ENCODE measurements at regions not wholly inside any gene's neighbourhood (a gene's known extent, or its start where the extent isn't known, plus 50 kb on each side); places are given as distances from the start of the nearest gene placed in this dataset.

DNA sequence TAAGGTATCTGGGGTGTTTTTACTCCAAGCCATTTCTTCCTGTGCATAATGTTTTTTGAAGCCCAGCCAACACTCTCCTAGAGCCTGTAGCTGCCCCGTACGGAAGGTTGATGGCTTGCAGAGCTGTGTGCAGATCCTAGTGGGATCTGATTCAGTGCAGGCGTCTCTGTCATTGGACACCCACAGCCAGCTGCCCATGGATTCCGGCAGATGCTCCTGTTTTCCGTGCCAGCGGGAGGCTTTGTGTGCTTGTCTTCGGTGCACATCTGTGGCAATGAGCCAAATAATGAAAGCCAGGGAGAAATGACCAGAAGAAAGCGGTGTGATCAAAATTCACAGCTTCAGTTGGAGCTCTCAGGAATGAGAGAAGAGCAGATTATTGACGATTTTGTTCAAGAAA lies 426.4 kb downstream of the TYW1 start:
- H3K27ac ChIP-seq: no peak overlapping the region
- no peaks in the 10 kb centered on the region for H3K79me2 ChIP-seq (ENCODE audit: insufficient read depth)
- no peak overlapping the region for H3K4me3 ChIP-seq
- no peak overlapping the region for H3K4me2 ChIP-seq (ENCODE audit: unreplicated experiment)
- H2AFZ ChIP-seq: no peak overlapping the region
- no peaks in the 10 kb centered on the region for H3K9me2 ChIP-seq (ENCODE audit: insufficient read depth)
- H3K9ac ChIP-seq: no peak overlapping the region
- H3K36me3 ChIP-seq (ENCODE audit: low read depth): no peaks in the 10 kb centered on the region
- no peaks in the 10 kb centered on the region for H3K9me3 ChIP-seq (ENCODE audit: low read depth)
- in situ Hi-C loops (cut with MboI): no loop called here
- no peaks in the 10 kb centered on the region for H4K20me1 ChIP-seq (ENCODE audit: insufficient read depth)
- no peaks in the 10 kb centered on the region for H3K27me3 ChIP-seq (replicated peaks; ENCODE audit: insufficient read depth)
- no peak for DNase-seq
- H3F3A ChIP-seq (ENCODE audit: insufficient read depth): no peaks in the 10 kb centered on the region
- no peaks in the 10 kb centered on the region for H3K4me1 ChIP-seq (ENCODE audit: insufficient read depth)
- no peak for TF ChIP-seq EZH2 (IDR thresholded peaks at IDR 0.05; ENCODE audit: insufficient read depth, poor library complexity, severe bottlenecking)
- no peak for TF ChIP-seq EZH2phosphoT487 (IDR thresholded peaks at IDR 0.05; ENCODE audit: insufficient read depth, low read depth)
- WGBS, 2 experiments (ENCODE audit: low coverage in 1 of 2, low lambda C conversion rate in 2 of 2, missing lambda C conversion rate in 2 of 2): 9% methylated on average over 8 of the region's 9 CpGs

DNA sequence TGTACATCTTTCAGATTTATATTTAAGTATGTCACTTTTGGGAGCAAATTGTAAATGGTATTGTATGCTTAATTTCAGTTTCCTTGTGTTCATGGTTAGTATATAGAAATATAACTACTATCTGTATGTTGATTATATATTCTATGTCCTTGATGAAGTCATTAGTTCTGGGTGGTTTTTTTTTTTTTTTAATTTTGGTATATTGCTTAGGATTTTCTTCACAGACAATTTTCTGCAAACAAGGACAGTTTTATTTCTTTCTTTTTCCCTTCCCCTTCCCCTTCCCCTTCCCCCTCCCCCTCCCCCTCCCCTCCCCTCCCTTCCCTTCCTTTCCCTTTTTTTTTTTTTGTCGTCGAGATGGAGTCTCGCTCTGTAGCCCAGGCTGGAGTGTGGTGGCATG lies 430.0 kb downstream of the TYW1 start:
- H2AFZ ChIP-seq: no peak overlapping the region
- DNase-seq: no peak
- H3K4me2 ChIP-seq (ENCODE audit: unreplicated experiment): no peak overlapping the region
- H3K36me3 ChIP-seq (ENCODE audit: low read depth): no peaks in the 10 kb centered on the region
- TF ChIP-seq EZH2 (IDR thresholded peaks at IDR 0.05; ENCODE audit: insufficient read depth, poor library complexity, severe bottlenecking): no peak
- TF ChIP-seq EZH2phosphoT487 (IDR thresholded peaks at IDR 0.05; ENCODE audit: insufficient read depth, low read depth): no peak
- H3K27ac ChIP-seq: no peak overlapping the region
- no peaks in the 10 kb centered on the region for H3K4me1 ChIP-seq (ENCODE audit: insufficient read depth)
- in situ Hi-C loops (cut with MboI): no loop called here
- no peak overlapping the region for H3K4me3 ChIP-seq
- H3K9me2 ChIP-seq (ENCODE audit: insufficient read depth): no peaks in the 10 kb centered on the region
- H3F3A ChIP-seq (ENCODE audit: insufficient read depth): no peaks in the 10 kb centered on the region
- no peaks in the 10 kb centered on the region for H3K9me3 ChIP-seq (ENCODE audit: low read depth)
- H3K79me2 ChIP-seq (ENCODE audit: insufficient read depth): no peaks in the 10 kb centered on the region
- no peak overlapping the region for H3K9ac ChIP-seq
- H4K20me1 ChIP-seq (ENCODE audit: insufficient read depth): no peaks in the 10 kb centered on the region
- no peaks in the 10 kb centered on the region for H3K27me3 ChIP-seq (replicated peaks; ENCODE audit: insufficient read depth)
- WGBS, 2 experiments (ENCODE audit: low coverage in 1 of 2, low lambda C conversion rate in 2 of 2, missing lambda C conversion rate in 2 of 2): 26 to 48% methylated on average over 3 of the region's 3 CpGs

DNA sequence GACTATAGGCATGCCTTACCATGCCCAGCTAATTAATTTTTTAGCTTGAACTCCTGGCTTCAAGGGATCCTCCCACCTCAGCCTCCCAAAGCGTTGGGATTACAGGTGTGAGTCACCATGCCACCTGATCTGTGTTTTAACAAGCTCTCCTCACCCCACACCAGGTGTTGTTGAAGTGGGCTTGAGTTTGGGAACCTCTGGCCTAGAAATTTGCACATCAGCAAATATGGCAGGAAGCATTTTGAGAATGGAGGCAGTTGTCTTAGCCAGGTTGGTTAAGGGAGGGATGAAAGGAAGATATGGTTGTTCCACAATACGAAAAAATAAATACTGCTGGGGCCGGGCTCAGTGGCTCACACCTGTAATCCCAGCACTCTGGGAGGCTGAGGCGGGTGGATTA lies 433.1 kb downstream of the TYW1 start:
- Histone ChIP-seq H3K79me2 (ENCODE audit: insufficient read depth) (no peaks in the 10 kb centered on the region), H3K4me3 (no peak overlapping the region), H3K36me3 (ENCODE audit: low read depth) (no peaks in the 10 kb centered on the region), H2AFZ (no peak overlapping the region), H3F3A (ENCODE audit: insufficient read depth) (no peaks in the 10 kb centered on the region), H3K9me3 (ENCODE audit: low read depth) (no peaks in the 10 kb centered on the region), H3K4me1 (ENCODE audit: insufficient read depth) (no peaks in the 10 kb centered on the region), H3K27me3 (replicated peaks; ENCODE audit: insufficient read depth) (no peaks in the 10 kb centered on the region), H3K27ac (no peak overlapping the region), H4K20me1 (ENCODE audit: insufficient read depth) (no peaks in the 10 kb centered on the region), H3K9ac (no peak overlapping the region), H3K9me2 (ENCODE audit: insufficient read depth) (no peaks in the 10 kb centered on the region), H3K4me2 (ENCODE audit: unreplicated experiment) (no peak overlapping the region)
- TF ChIP-seq EZH2 (IDR thresholded peaks at IDR 0.05; ENCODE audit: insufficient read depth, poor library complexity, severe bottlenecking) (no peak), EZH2phosphoT487 (IDR thresholded peaks at IDR 0.05; ENCODE audit: insufficient read depth, low read depth) (no peak)
- 27 to 40% methylated on average over 4 of the region's 4 CpGs for WGBS, 2 experiments (ENCODE audit: low coverage in 1 of 2, low lambda C conversion rate in 2 of 2, missing lambda C conversion rate in 2 of 2)
- in situ Hi-C loops (cut with MboI): no loop called here
- no peak for DNase-seq

DNA sequence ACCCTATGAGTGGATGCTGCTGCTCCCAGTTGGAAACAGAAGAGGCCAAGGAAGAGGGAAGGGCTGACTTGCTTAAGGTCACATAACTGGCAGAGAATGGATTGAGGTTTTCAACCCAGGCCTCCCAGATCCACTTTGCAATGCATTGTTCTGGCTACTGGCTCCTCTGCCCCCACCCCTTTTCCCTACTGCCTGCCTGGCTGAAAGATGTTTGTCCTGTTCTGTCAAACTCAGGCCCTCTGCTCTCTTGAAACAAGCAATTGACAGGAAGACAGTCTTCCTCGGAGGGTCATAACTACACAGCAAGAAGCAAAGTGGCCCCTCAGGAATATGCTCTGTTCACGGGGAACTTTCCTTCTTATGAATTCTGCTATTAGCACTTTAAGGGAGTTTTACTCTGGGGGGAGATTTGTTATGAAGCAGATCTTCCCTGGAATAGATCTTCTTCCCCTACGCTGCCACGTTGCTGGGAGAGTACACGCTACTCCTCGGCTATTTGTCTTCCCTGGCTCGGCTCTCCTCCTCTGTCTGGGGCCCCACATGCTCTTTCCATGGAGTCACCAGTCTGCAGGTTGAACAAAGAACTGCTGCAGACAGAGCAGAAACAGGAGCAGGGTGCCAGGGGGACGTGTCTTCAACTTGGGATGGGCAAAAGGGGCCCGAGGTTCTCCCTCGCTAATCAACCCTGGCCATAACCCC lies 436.1 kb downstream of the TYW1 start:
- no peak overlapping the region for H3K9ac ChIP-seq
- WGBS, 2 experiments (ENCODE audit: low coverage in 1 of 2, low lambda C conversion rate in 2 of 2, missing lambda C conversion rate in 2 of 2): 33 to 37% methylated on average over 10 of the region's 10 CpGs
- in situ Hi-C loops (cut with MboI): no loop called here

More for the DNA sequence above, 436.1 kb downstream of the TYW1 start:
- Histone ChIP-seq H3K27me3 (replicated peaks; ENCODE audit: insufficient read depth) (no peaks in the 10 kb centered on the region), H3K4me1 (ENCODE audit: insufficient read depth) (no peaks in the 10 kb centered on the region), H3F3A (ENCODE audit: insufficient read depth) (no peaks in the 10 kb centered on the region), H4K20me1 (ENCODE audit: insufficient read depth) (no peaks in the 10 kb centered on the region), H3K9me3 (ENCODE audit: low read depth) (no peaks in the 10 kb centered on the region), H2AFZ (no peak overlapping the region), H3K27ac (no peak overlapping the region), H3K9me2 (ENCODE audit: insufficient read depth) (no peaks in the 10 kb centered on the region), H3K4me3 (no peak overlapping the region), H3K4me2 (ENCODE audit: unreplicated experiment) (no peak overlapping the region), H3K79me2 (ENCODE audit: insufficient read depth) (no peaks in the 10 kb centered on the region), H3K36me3 (ENCODE audit: low read depth) (no peaks in the 10 kb centered on the region)
- no peak for DNase-seq
- TF ChIP-seq EZH2phosphoT487 (IDR thresholded peaks at IDR 0.05; ENCODE audit: insufficient read depth, low read depth): no peak

Data from GM23248 (cell line).